ENCODE measurements at regions not wholly inside any gene's neighbourhood (a gene's known extent, or its start where the extent isn't known, plus 50 kb on each side); places are given as distances from the start of the nearest gene placed in this dataset.

DNA sequence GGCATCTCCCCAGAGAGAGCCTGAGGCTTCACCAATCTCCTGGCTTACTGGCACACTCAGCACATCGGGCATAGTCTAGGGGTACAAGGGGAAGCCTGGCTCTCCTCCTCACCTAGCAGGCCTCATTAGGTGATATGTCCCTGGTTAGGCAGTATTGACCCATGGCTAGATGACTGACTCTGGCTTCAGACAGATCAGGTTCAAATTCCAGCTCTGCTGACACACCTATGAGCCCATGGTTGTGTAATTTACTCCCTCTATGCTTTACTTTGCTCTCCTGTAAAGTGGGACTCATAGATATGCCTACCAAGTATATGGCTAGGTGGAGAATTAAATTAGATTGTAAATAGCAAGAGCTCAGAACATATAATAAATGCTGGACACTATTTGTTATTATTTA, 157.3 kb upstream of the IRX3 start:
- TF ChIP-seq, protein P1, sequence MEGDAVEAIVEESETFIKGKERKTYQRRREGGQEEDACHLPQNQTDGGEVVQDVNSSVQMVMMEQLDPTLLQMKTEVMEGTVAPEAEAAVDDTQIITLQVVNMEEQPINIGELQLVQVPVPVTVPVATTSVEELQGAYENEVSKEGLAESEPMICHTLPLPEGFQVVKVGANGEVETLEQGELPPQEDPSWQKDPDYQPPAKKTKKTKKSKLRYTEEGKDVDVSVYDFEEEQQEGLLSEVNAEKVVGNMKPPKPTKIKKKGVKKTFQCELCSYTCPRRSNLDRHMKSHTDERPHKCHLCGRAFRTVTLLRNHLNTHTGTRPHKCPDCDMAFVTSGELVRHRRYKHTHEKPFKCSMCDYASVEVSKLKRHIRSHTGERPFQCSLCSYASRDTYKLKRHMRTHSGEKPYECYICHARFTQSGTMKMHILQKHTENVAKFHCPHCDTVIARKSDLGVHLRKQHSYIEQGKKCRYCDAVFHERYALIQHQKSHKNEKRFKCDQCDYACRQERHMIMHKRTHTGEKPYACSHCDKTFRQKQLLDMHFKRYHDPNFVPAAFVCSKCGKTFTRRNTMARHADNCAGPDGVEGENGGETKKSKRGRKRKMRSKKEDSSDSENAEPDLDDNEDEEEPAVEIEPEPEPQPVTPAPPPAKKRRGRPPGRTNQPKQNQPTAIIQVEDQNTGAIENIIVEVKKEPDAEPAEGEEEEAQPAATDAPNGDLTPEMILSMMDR (IDR thresholded peaks at IDR 0.05): no peak
- TF ChIP-seq POLR2A (IDR thresholded peaks at IDR 0.05): no peak
